ENCODE measurements at regions not wholly inside any gene's neighbourhood (a gene's known extent, or its start where the extent isn't known, plus 50 kb on each side); places are given as distances from the start of the nearest gene placed in this dataset.

DNA sequence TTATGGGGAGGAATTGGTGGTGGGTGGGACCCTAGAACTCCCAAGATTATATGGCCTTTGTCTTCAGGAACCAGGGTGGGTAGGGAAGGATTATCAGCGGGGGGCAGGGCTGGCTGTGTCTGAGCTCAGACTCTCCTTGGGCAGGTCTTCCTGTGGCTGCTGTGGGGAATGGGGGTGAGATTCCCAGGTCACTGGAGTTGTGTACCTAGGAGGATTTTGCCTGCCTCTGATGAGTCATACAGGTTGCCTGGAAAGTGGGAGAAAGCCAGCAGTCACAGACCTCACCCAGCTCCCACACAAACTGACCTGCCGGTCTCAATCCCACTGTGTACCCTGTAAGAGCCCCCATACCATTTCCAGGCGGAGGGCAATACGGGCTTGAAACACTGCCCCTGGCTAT is 209.9 kb upstream of the CNTN3 start:
- H3K36me3 ChIP-seq (ENCODE audit: insufficient read depth, low read length): no peaks in the 10 kb centered on the region
- TF ChIP-seq CTCF (IDR thresholded peaks at IDR 0.05; ENCODE audit: low read length) (no peak), EZH2 (IDR thresholded peaks at IDR 0.05; ENCODE audit: borderline replicate concordance, low read length) (no peak)
- H3K4me1 ChIP-seq (ENCODE audit: insufficient read depth, low read length, severe bottlenecking): no peaks in the 10 kb centered on the region
- no peak overlapping the region for H3K9ac ChIP-seq (ENCODE audit: low read length)
- H3K9me2 ChIP-seq (ENCODE audit: low read depth, low read length): no peaks in the 10 kb centered on the region
- no peak overlapping the region for H3K4me3 ChIP-seq (ENCODE audit: low read depth, low read length, poor library complexity, severe bottlenecking)
- no peaks in the 10 kb centered on the region for H3F3A ChIP-seq (ENCODE audit: insufficient read depth, low read length)
- no peak overlapping the region for H3K27ac ChIP-seq (ENCODE audit: low read depth, low read length, poor library complexity, severe bottlenecking)
- no peaks in the 10 kb centered on the region for H4K20me1 ChIP-seq (ENCODE audit: insufficient read depth, low read length)
- H2AFZ ChIP-seq (ENCODE audit: low read length): no peak overlapping the region
- no peaks in the 10 kb centered on the region for H3K27me3 ChIP-seq (ENCODE audit: insufficient read depth, low read length)
- no peaks in the 10 kb centered on the region for H3K9me3 ChIP-seq (ENCODE audit: low read length)
- H3K4me2 ChIP-seq (ENCODE audit: low read length): no peak overlapping the region
- no peaks in the 10 kb centered on the region for H3K79me2 ChIP-seq (ENCODE audit: insufficient read depth, low read length)

DNA sequence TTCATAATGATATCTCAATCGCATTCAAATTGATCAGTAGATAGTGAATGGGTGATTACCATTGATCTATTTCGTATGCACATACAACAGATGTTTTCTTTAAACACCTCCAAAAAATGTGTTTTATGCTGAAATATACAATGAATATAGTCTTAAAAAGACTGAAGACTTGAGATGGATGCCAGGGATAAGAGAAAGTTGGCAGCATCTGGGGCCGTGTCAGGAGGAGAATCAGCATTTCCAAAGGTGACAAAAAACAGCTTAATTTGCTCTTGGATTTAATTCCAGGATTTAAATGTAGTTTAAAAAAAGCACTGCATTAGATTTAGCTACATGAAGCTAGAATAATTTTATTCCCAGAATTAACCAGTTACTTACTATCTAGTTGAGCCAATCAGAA is 199.7 kb upstream of the CNTN3 start:
- Histone ChIP-seq H3K27me3 (ENCODE audit: insufficient read depth, low read length) (no peaks in the 10 kb centered on the region), H3K9ac (ENCODE audit: low read length) (no peak overlapping the region), H2AFZ (ENCODE audit: low read length) (no peak overlapping the region), H3K9me2 (ENCODE audit: low read depth, low read length) (no peaks in the 10 kb centered on the region), H3K4me3 (ENCODE audit: low read depth, low read length, poor library complexity, severe bottlenecking) (no peak overlapping the region), H3K36me3 (ENCODE audit: insufficient read depth, low read length) (no peaks in the 10 kb centered on the region), H4K20me1 (ENCODE audit: insufficient read depth, low read length) (no peaks in the 10 kb centered on the region), H3K4me1 (ENCODE audit: insufficient read depth, low read length, severe bottlenecking) (no peaks in the 10 kb centered on the region), H3K9me3 (ENCODE audit: low read length) (no peaks in the 10 kb centered on the region), H3K27ac (ENCODE audit: low read depth, low read length, poor library complexity, severe bottlenecking) (no peak overlapping the region), H3K79me2 (ENCODE audit: insufficient read depth, low read length) (no peaks in the 10 kb centered on the region), H3K4me2 (ENCODE audit: low read length) (no peak overlapping the region), H3F3A (ENCODE audit: insufficient read depth, low read length) (no peaks in the 10 kb centered on the region)
- TF ChIP-seq CTCF (IDR thresholded peaks at IDR 0.05; ENCODE audit: low read length) (no peak), EZH2 (IDR thresholded peaks at IDR 0.05; ENCODE audit: borderline replicate concordance, low read length) (no peak)

GRCh38 chr3:74812756-74813155 is 198.3 kb upstream of the CNTN3 start:
- Histone ChIP-seq H3K27ac (ENCODE audit: low read depth, low read length, poor library complexity, severe bottlenecking) (no peak overlapping the region), H3K4me1 (ENCODE audit: insufficient read depth, low read length, severe bottlenecking) (no peaks in the 10 kb centered on the region), H3K9me2 (ENCODE audit: low read depth, low read length) (no peaks in the 10 kb centered on the region), H4K20me1 (ENCODE audit: insufficient read depth, low read length) (no peaks in the 10 kb centered on the region), H3K9ac (ENCODE audit: low read length) (no peak overlapping the region), H3K79me2 (ENCODE audit: insufficient read depth, low read length) (no peaks in the 10 kb centered on the region), H3K9me3 (ENCODE audit: low read length) (no peaks in the 10 kb centered on the region), H3K27me3 (ENCODE audit: insufficient read depth, low read length) (no peaks in the 10 kb centered on the region), H3K4me3 (ENCODE audit: low read depth, low read length, poor library complexity, severe bottlenecking) (no peak overlapping the region), H3K4me2 (ENCODE audit: low read length) (no peak overlapping the region), H2AFZ (ENCODE audit: low read length) (no peak overlapping the region), H3F3A (ENCODE audit: insufficient read depth, low read length) (no peaks in the 10 kb centered on the region), H3K36me3 (ENCODE audit: insufficient read depth, low read length) (no peaks in the 10 kb centered on the region)
- no peak for TF ChIP-seq CTCF (IDR thresholded peaks at IDR 0.05; ENCODE audit: low read length)

All from OCI-LY1 (cell line).